ENCODE measurements at regions not wholly inside any gene's neighbourhood (a gene's known extent, or its start where the extent isn't known, plus 50 kb on each side); places are given as distances from the start of the nearest gene placed in this dataset.

GRCh38 chr13:50161052-50161451, 145.8 kb downstream of the KCNRG start:
- TF ChIP-seq ZFP37 (tag by site-specific recombination; IDR thresholded peaks at IDR 0.05), result no peak
- TF ChIP-seq ZNF658 (tag by site-specific recombination; IDR thresholded peaks at IDR 0.05), result no peak
- no peak for TF ChIP-seq ZNF843 (tag by site-specific recombination; IDR thresholded peaks at IDR 0.05)
- no peak for TF ChIP-seq CTCF (tag by site-specific recombination; IDR thresholded peaks at IDR 0.05)
- TF ChIP-seq ZSCAN30 (tag by site-specific recombination; IDR thresholded peaks at IDR 0.05), result no peak
- TF ChIP-seq KLF17 (tag by site-specific recombination; IDR thresholded peaks at IDR 0.05), result no peak
- no peak for TF ChIP-seq ZSCAN5A (tag by site-specific recombination; IDR thresholded peaks at IDR 0.05)
- no peak for TF ChIP-seq ZNF280C (tag by site-specific recombination; IDR thresholded peaks at IDR 0.05)
- TF ChIP-seq ZNF280D (tag by site-specific recombination; IDR thresholded peaks at IDR 0.05), result no peak
- no peak for TF ChIP-seq ZNF114 (tag by site-specific recombination; IDR thresholded peaks at IDR 0.05)
- no peak for TF ChIP-seq OVOL3 (tag by site-specific recombination; IDR thresholded peaks at IDR 0.05)
- no peak for TF ChIP-seq MYNN (tag by site-specific recombination; IDR thresholded peaks at IDR 0.05; ENCODE audit: borderline replicate concordance)
- no peak for TF ChIP-seq ZNF146 (tag by site-specific recombination; IDR thresholded peaks at IDR 0.05)
- TF ChIP-seq ZIC2 (tag by site-specific recombination; IDR thresholded peaks at IDR 0.05), result no peak
- TF ChIP-seq ZBTB21 (tag by site-specific recombination; IDR thresholded peaks at IDR 0.05), result no peak
- no peak for TF ChIP-seq ZNF433 (tag by site-specific recombination; IDR thresholded peaks at IDR 0.05; ENCODE audit: low read depth)
- TF ChIP-seq ZBTB44 (tag by site-specific recombination; IDR thresholded peaks at IDR 0.05), result no peak
- POLR2A ChIA-PET, result no interaction called here
- CTCF ChIA-PET, result interaction anchor here (1.2 kb wide), 1 partner anchor 28 kb away, joined by 4 read pairs; no protein-coding TSS in a partner anchor

More at GRCh38 chr13:50161052-50161451, 145.8 kb downstream of the KCNRG start:
- Histone ChIP-seq H3K27ac (ENCODE audit: extremely low read depth, low read depth, low read length) (no peak overlapping the region), H3K4me1 (ENCODE audit: control insufficient read depth, insufficient read depth, low read length) (no peaks in the 10 kb centered on the region), H3K36me3 (ENCODE audit: control insufficient read depth in 2 of 2, insufficient read depth in 1 of 2, low read length in 2 of 2) (no peaks in the 10 kb centered on the region), H3K9me3 (ENCODE audit: control insufficient read depth, insufficient read depth, low read depth, low read length) (no peaks in the 10 kb centered on the region), H3K4me3 (ENCODE audit: low read depth, low read length) (no peak overlapping the region)

Measured in HEK293 (cell line).